ENCODE measurements at regions not wholly inside any gene's neighbourhood (a gene's known extent, or its start where the extent isn't known, plus 50 kb on each side); places are given as distances from the start of the nearest gene placed in this dataset.

DNA sequence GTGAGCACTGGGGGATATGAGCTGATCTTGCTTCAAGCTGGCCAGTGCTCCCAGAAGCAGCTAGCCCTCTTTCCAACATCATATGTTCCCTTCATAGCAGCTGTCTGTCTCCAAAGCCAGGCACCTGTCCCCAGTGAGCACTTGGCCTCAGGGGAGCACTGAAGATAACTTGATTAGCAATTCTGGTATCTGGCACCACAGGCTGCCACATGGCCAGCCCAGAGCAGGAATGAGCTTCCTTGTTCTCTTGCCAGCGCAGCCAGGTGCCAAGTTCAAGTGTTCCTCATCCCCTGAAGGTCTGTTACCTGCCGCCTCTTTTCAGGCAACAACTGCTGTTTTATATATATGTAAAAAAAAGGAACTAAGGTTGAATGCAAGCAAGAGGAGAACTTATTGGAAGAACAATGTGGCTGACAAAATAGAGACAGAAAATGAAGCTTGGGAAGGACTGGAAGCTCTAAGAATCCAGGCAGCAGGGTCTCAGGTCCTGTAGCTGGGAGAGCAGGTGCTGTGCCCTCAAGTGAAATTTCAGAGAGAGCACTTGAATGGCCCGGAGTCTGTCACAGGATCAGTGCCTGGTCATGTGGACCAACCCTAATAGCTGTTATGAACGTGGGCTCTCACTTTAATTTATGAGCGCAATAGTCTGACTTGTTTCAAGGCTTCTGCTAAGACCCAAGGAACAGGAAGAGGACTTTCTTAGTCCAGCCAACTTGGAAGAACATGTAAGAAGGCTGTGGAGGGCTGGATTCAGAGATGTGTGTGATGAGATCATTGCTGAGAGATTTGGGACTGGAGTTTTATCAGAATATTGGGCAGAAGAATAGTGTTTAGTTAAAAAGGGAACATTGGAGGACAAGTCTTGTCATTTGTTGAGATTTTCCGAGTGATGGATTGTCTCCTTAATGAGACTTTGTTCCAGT, 267.2 kb downstream of the GLRX3 start:
- H3K9me3 ChIP-seq (ENCODE audit: low read depth): no peaks in the 10 kb centered on the region
- no peaks in the 10 kb centered on the region for H3K4me1 ChIP-seq (ENCODE audit: low read depth)
- no peak overlapping the region for H3K27ac ChIP-seq
- H3K36me3 ChIP-seq: no peaks in the 10 kb centered on the region
- no peak for TF ChIP-seq CTCF (IDR thresholded peaks at IDR 0.05; ENCODE audit: low read depth, low read length)
- no peak for DNase-seq (ENCODE audit: low read depth in 1 of 2, low spot score in 1 of 2)
- H3K27me3 ChIP-seq: no peaks in the 10 kb centered on the region
- no peak overlapping the region for H3K4me3 ChIP-seq

GRCh38 chr10:130404476-130405055, 268.4 kb downstream of the GLRX3 start:
- no peaks in the 10 kb centered on the region for H3K9me3 ChIP-seq (ENCODE audit: low read depth)
- DNase-seq (ENCODE audit: low read depth in 1 of 2, low spot score in 1 of 2): no peak
- TF ChIP-seq CTCF (IDR thresholded peaks at IDR 0.05; ENCODE audit: low read depth, low read length): no peak

DNA sequence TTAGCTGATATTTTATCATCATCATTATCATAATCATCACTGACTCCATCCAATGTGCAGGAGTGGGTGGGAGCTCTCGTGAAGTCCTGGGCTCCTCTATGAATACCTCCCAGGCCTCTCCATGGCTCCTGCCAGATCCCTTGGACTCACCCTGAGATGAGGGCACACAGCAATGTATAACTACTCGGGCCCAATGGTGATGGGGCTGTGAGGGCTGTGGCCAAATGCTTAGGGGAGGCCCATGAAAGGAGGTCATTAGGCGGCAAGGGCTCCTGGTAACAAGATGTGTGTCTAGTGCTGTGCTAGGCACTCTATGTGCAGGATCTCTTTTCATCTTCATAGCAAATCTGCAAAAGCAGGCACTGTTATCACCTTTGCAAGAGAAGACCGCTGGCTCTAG, 270.9 kb downstream of the GLRX3 start:
- Histone ChIP-seq H3K4me3 (no peak overlapping the region), H3K27ac (no peak overlapping the region), H3K36me3 (no peaks in the 10 kb centered on the region), H3K4me1 (ENCODE audit: low read depth) (no peaks in the 10 kb centered on the region), H3K9me3 (ENCODE audit: low read depth) (no peaks in the 10 kb centered on the region), H3K27me3 (no peaks in the 10 kb centered on the region)
- TF ChIP-seq CTCF (IDR thresholded peaks at IDR 0.05; ENCODE audit: low read depth, low read length): no peak
- no peak for DNase-seq (ENCODE audit: low read depth in 1 of 2, low spot score in 1 of 2)

More at GRCh38 chr10:130404476-130405055, 268.4 kb downstream of the GLRX3 start:
- Histone ChIP-seq H3K4me3 (no peak overlapping the region), H3K4me1 (ENCODE audit: low read depth) (no peaks in the 10 kb centered on the region), H3K36me3 (no peaks in the 10 kb centered on the region), H3K27me3 (no peaks in the 10 kb centered on the region), H3K27ac (no peak overlapping the region)

DNA sequence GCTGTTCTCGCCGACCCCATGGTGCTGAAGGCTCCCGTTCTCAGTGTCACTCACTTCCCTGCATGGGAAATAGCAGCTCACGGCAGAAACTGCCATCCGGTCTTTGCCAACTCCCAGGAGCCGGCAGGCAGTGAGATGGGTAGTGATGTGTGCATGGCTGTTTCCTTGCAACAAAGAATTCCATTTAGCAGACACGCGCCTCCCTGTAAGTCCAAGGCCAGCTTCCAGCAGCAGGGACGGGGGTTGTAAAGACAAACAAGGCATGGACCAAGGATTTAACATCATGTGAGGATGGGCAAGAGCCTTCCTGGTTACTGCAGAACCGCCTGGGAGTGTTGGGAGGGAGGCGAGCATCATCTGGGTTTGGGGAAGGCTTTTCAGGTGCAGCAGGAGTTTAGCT, 273.1 kb downstream of the GLRX3 start:
- Histone ChIP-seq H3K36me3 (no peaks in the 10 kb centered on the region), H3K4me3 (no peak overlapping the region), H3K4me1 (ENCODE audit: low read depth) (no peaks in the 10 kb centered on the region), H3K27ac (no peak overlapping the region), H3K27me3 (no peaks in the 10 kb centered on the region), H3K9me3 (ENCODE audit: low read depth) (no peaks in the 10 kb centered on the region)
- TF ChIP-seq CTCF (IDR thresholded peaks at IDR 0.05; ENCODE audit: low read depth, low read length): no peak
- no peak for DNase-seq (ENCODE audit: low read depth in 1 of 2, low spot score in 1 of 2)

- Histone ChIP-seq H3K36me3 (no peaks in the 10 kb centered on the region), H3K27ac (no peak overlapping the region), H3K4me3 (no peak overlapping the region), H3K4me1 (ENCODE audit: low read depth) (no peaks in the 10 kb centered on the region), H3K9me3 (ENCODE audit: low read depth) (no peaks in the 10 kb centered on the region), H3K27me3 (no peaks in the 10 kb centered on the region)
- no peak for DNase-seq (ENCODE audit: low read depth in 1 of 2, low spot score in 1 of 2)
- TF ChIP-seq CTCF (IDR thresholded peaks at IDR 0.05; ENCODE audit: low read depth, low read length): no peak
These were observed 273.7 kb downstream of the GLRX3 start for GRCh38 chr10:130409931-130410330.
